ENCODE measurements at regions not wholly inside any gene's neighbourhood (a gene's known extent, or its start where the extent isn't known, plus 50 kb on each side); places are given as distances from the start of the nearest gene placed in this dataset.
A peak's percentile ranks its signal among the peaks of the same experiment; 100 is the strongest.

DNA sequence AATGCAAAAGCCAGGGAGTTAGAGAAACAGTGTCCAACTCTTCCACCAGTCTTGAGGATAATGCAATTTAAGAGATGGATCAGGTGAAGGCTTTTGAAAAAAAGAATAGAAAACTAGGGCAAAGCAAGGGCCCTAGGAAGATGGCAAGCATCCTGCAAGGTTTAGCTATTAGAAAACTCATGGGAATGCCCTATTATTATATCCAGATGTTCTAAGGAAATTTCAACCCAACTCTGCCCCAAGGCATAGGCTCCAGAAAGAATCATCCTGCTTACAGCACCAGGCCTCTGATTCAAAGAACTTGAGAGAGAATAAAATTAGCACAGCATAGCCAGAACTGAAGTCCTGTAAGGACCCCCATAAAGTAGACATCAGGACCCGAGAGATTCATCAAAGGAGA, 68.1 kb downstream of the EN1 start:
- no peak for TF ChIP-seq CHD2 (IDR thresholded peaks at IDR 0.05; ENCODE audit: low read length, partially characterized antibody)
- TF ChIP-seq, protein P1, sequence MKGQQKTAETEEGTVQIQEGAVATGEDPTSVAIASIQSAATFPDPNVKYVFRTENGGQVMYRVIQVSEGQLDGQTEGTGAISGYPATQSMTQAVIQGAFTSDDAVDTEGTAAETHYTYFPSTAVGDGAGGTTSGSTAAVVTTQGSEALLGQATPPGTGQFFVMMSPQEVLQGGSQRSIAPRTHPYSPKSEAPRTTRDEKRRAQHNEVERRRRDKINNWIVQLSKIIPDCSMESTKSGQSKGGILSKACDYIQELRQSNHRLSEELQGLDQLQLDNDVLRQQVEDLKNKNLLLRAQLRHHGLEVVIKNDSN (IDR thresholded peaks at IDR 0.05; ENCODE audit: borderline replicate concordance, low read depth) = no peak
- TF ChIP-seq TAF1 (IDR thresholded peaks at IDR 0.05; ENCODE audit: borderline replicate concordance, low read depth, low read length) = no peak
- TF ChIP-seq RFX5 (IDR thresholded peaks at IDR 0.05; ENCODE audit: low read length) = no peak
- TF ChIP-seq ELF1 (IDR thresholded peaks at IDR 0.05) = no peak
- TF ChIP-seq GATA2 (CRISPR knock-in tag; IDR thresholded peaks at IDR 0.05) = no peak
- TF ChIP-seq NFIC (IDR thresholded peaks at IDR 0.05; ENCODE audit: borderline replicate concordance) = no peak
- TF ChIP-seq RAD21 (IDR thresholded peaks at IDR 0.05; ENCODE audit: low read length) = no peak
- TF ChIP-seq, protein P2, sequence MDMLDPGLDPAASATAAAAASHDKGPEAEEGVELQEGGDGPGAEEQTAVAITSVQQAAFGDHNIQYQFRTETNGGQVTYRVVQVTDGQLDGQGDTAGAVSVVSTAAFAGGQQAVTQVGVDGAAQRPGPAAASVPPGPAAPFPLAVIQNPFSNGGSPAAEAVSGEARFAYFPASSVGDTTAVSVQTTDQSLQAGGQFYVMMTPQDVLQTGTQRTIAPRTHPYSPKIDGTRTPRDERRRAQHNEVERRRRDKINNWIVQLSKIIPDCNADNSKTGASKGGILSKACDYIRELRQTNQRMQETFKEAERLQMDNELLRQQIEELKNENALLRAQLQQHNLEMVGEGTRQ (IDR thresholded peaks at IDR 0.05; ENCODE audit: borderline replicate concordance, low read depth, low read length) = no peak
- no peak for TF ChIP-seq SMC3 (IDR thresholded peaks at IDR 0.05; ENCODE audit: low read depth, low read length)
- no peak for TF ChIP-seq GABPA (IDR thresholded peaks at IDR 0.05; ENCODE audit: low read depth)
- TF ChIP-seq NRF1 (IDR thresholded peaks at IDR 0.05; ENCODE audit: low read depth, low read length) = no peak
- no peak for TF ChIP-seq TEAD4 (IDR thresholded peaks at IDR 0.05; ENCODE audit: borderline replicate concordance, insufficient read depth)
- no peak for TF ChIP-seq EZH2phosphoT487 (IDR thresholded peaks at IDR 0.05; ENCODE audit: borderline replicate concordance, low read depth)
- POLR2A ChIA-PET = no interaction called here
- H3K27me3 ChIP-seq (ENCODE audit: insufficient read depth) = no peaks in the 10 kb centered on the region

DNA sequence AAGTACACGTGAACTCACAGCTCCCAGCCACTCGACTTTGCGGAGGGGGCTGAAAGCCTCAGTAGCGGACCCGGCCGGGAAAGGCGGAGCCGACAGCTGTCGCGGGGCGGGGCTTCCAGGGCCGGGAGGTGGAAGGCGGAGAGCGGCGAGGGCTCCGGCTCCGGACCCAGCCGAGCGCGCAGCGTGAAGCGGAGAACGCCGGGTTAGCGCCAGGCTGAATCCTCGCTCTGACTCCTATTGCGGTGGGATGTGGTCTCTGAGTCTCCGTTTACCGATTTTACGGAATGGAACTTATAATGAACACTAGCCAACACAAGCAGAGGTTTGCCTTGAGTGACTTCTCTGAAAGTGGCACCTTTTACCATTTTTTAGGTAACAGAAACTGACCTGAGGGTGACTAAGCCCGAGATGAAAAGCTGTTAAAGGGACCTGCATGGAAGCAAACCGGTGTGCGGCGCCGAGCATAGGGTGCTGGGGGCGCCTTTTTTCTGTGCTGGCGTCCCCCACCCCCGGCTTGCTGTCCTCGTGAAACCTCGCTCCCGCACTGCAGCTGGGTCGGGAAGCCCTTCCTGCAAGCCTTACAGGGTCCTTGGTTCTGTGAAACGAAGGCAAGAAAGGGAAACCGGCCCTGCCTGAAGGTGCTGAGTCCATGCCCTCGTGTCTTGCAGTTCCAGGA, 72.9 kb downstream of the EN1 start:
- H3K9me3 ChIP-seq = no peaks in the 10 kb centered on the region
- H3K79me2 ChIP-seq (ENCODE audit: insufficient read depth) = no peaks in the 10 kb centered on the region
- H3K36me3 ChIP-seq (replicated peaks in 1 of 2; ENCODE audit: control insufficient read depth in 1 of 2, insufficient read depth in 2 of 2, low read length in 1 of 2) = no peaks in the 10 kb centered on the region
- peaks cover 0 to 7% of the 10 kb centered on the region in 2 experiments; a peak in 1 of 4 replicates for H3K4me1 ChIP-seq (ENCODE audit: control insufficient read depth in 1 of 2, insufficient read depth in 2 of 2, low read depth in 1 of 2, low read length in 1 of 2)
- H3F3A ChIP-seq (replicated peaks; ENCODE audit: insufficient read depth) = no peaks in the 10 kb centered on the region
- TF ChIP-seq YY1 (IDR thresholded peaks at IDR 0.05; ENCODE audit: low read depth) = no peak
- no peak for TF ChIP-seq MXI1 (IDR thresholded peaks at IDR 0.05; ENCODE audit: low read depth, low read length)
- TF ChIP-seq FOSL2 (IDR thresholded peaks at IDR 0.05; ENCODE audit: borderline replicate concordance, low read depth) = no peak
- TF ChIP-seq TEAD4 (IDR thresholded peaks at IDR 0.05; ENCODE audit: borderline replicate concordance, insufficient read depth) = no peak
- TF ChIP-seq EZH2phosphoT487 (IDR thresholded peaks at IDR 0.05; ENCODE audit: borderline replicate concordance, low read depth) = no peak
- TF ChIP-seq, protein P3, sequence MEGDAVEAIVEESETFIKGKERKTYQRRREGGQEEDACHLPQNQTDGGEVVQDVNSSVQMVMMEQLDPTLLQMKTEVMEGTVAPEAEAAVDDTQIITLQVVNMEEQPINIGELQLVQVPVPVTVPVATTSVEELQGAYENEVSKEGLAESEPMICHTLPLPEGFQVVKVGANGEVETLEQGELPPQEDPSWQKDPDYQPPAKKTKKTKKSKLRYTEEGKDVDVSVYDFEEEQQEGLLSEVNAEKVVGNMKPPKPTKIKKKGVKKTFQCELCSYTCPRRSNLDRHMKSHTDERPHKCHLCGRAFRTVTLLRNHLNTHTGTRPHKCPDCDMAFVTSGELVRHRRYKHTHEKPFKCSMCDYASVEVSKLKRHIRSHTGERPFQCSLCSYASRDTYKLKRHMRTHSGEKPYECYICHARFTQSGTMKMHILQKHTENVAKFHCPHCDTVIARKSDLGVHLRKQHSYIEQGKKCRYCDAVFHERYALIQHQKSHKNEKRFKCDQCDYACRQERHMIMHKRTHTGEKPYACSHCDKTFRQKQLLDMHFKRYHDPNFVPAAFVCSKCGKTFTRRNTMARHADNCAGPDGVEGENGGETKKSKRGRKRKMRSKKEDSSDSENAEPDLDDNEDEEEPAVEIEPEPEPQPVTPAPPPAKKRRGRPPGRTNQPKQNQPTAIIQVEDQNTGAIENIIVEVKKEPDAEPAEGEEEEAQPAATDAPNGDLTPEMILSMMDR (IDR thresholded peaks at IDR 0.05) = no peak
- no peak for TF ChIP-seq RFX5 (IDR thresholded peaks at IDR 0.05; ENCODE audit: low read length)
- no peak for TF ChIP-seq CHD2 (IDR thresholded peaks at IDR 0.05; ENCODE audit: low read length, partially characterized antibody)
- no peak for TF ChIP-seq EP300 (IDR thresholded peaks at IDR 0.05; ENCODE audit: borderline replicate concordance in 1 of 2, low read depth in 1 of 2, low read length in 1 of 2)
- POLR2A ChIA-PET = no interaction called here
- H3K9me2 ChIP-seq = no peaks in the 10 kb centered on the region
- H2AFZ ChIP-seq (ENCODE audit: low read depth) = peak overlapping the region; percentile 56
- DNase-seq = peak; percentile 75
- CTCF ChIA-PET = no interaction called here
- no peak overlapping the region for H3K27ac ChIP-seq (ENCODE audit: low read depth in 2 of 2, low read length in 1 of 2)
- no peaks in the 10 kb centered on the region for H4K20me1 ChIP-seq (ENCODE audit: insufficient read depth)
- peaks cover 25% of the 10 kb centered on the region; the same call in 1 of the 2 replicates for H3K27me3 ChIP-seq (ENCODE audit: insufficient read depth)
- no peak overlapping the region for H3K9ac ChIP-seq
- H3K4me2 ChIP-seq = peak overlapping the region; percentile 84
- peak overlapping the region; percentile 42 to 62 for H3K4me3 ChIP-seq (ENCODE audit: low read depth in 2 of 2, low read length in 1 of 2)
- under 1% methylated on average over 19 of the region's 45 CpGs for WGBS (ENCODE audit: low lambda C conversion rate)

More for the DNA sequence above, 68.1 kb downstream of the EN1 start:
- H3K79me2 ChIP-seq (ENCODE audit: insufficient read depth) = no peaks in the 10 kb centered on the region
- no peak overlapping the region for H3K27ac ChIP-seq (ENCODE audit: low read depth in 2 of 2, low read length in 1 of 2)
- no peaks in the 10 kb centered on the region for H3K9me2 ChIP-seq
- no peak for DNase-seq
- no peaks in the 10 kb centered on the region for H4K20me1 ChIP-seq (ENCODE audit: insufficient read depth)
- WGBS (ENCODE audit: low lambda C conversion rate) = 0% methylated on average over 1 of the region's 1 CpG
- H3K4me2 ChIP-seq = no peak overlapping the region
- CTCF ChIA-PET = interaction anchor here (1.0 kb wide), 1 partner anchor 11 kb away, joined by 4 read pairs; no protein-coding TSS in a partner anchor
- no peak overlapping the region for H3K9ac ChIP-seq
- H3K4me1 ChIP-seq (ENCODE audit: control insufficient read depth in 1 of 2, insufficient read depth in 2 of 2, low read depth in 1 of 2, low read length in 1 of 2) = peaks cover 0 to 6% of the 10 kb centered on the region in 2 experiments; a peak in 1 of 4 replicates
- no peaks in the 10 kb centered on the region for H3F3A ChIP-seq (replicated peaks; ENCODE audit: insufficient read depth)
- no peaks in the 10 kb centered on the region for H3K36me3 ChIP-seq (replicated peaks in 1 of 2; ENCODE audit: control insufficient read depth in 1 of 2, insufficient read depth in 2 of 2, low read length in 1 of 2)
- no peaks in the 10 kb centered on the region for H3K9me3 ChIP-seq
- no peak overlapping the region for H3K4me3 ChIP-seq (ENCODE audit: low read depth in 2 of 2, low read length in 1 of 2)
- H2AFZ ChIP-seq (ENCODE audit: low read depth) = no peak overlapping the region
